GM12891 (cell line): ENCODE measurements at regions not wholly inside any gene's neighbourhood (a gene's known extent, or its start where the extent isn't known, plus 50 kb on each side); places are given as distances from the start of the nearest gene placed in this dataset.

Experiments
- POLR2A ChIP-seq: IDR thresholded peaks from 2 replicates; pipeline ENCODE4 v1.6.1; 2011; ENCODE audit warnings: low read depth, low read length, control low read depth
- TAF1 ChIP-seq: IDR thresholded peaks from 2 replicates; pipeline ENCODE4 v1.6.1; 2011; ENCODE audit warnings: low read depth, low read length, control low read depth

DNA sequence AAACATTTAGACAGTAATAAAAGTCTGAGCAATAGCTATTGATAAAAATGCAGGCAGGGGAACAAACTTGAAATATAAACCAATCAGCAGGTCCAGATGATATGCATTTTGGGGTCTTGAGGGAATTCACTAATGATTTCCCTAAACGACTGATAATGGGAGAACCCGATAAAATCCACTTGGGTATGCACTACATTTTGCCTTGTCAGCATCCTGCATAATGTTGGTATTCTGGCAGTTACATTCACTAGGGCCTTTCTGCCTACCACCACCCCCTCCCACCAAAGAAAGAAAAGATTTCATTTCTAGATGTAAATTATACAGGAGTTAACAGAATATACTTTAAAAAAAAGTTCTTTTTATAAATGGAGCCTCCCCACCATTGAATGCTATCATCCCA lies 63.5 kb upstream of the IL1RAPL2 start:
- TF ChIP-seq POLR2A (no peak), TAF1 (no peak)
